ENCODE measurements at regions not wholly inside any gene's neighbourhood (a gene's known extent, or its start where the extent isn't known, plus 50 kb on each side); places are given as distances from the start of the nearest gene placed in this dataset.

DNA sequence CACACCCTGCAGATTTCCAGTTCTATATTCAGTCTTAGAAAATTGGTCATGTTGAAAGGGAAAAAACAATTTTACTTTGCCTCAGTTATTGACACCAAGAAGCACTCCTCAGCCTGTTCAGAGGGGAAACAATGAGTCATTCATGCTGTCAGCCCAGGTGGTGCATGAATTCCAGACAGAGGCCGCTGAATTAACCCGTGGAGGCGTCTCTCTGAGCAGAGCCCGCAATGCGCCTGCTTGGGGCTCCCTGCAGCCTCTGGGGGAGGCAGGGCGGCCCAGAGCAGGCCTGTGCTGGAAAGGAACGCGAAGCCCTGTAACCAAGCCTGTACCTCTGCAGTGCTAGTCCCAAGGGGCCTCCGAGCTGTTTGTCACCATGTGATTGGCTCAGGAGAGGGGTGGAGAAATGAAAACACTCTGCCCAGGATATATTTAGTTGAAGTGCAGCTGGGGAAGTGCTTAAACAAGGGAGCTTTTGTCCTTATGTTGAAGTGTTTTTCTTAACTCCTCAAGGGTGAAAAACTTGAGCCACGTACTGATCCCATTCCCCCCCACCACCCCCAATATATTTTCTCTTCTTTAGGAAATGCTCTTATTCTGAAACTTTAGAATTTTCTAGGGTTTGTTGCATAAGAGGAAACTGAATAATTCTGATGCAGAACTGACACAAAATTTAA is 68.3 kb upstream of the CHD2 start:
- Mint-ChIP-seq H3K27ac (ENCODE audit: unreplicated experiment) (peak overlapping the region; percentile 97), H3K9me3 (ENCODE audit: unreplicated experiment) (no peaks in the 10 kb centered on the region), H3K27me3 (ENCODE audit: unreplicated experiment) (no peaks in the 10 kb centered on the region), H3K4me3 (ENCODE audit: unreplicated experiment) (peak overlapping the region; percentile 62), H3K4me1 (ENCODE audit: unreplicated experiment) (peaks cover 42% of the 10 kb centered on the region), H3K36me3 (ENCODE audit: unreplicated experiment) (no peaks in the 10 kb centered on the region)
- DNase-seq (ENCODE audit: extremely low spot score, unreplicated experiment): peak; percentile 97
- TF ChIP-seq, protein P1, sequence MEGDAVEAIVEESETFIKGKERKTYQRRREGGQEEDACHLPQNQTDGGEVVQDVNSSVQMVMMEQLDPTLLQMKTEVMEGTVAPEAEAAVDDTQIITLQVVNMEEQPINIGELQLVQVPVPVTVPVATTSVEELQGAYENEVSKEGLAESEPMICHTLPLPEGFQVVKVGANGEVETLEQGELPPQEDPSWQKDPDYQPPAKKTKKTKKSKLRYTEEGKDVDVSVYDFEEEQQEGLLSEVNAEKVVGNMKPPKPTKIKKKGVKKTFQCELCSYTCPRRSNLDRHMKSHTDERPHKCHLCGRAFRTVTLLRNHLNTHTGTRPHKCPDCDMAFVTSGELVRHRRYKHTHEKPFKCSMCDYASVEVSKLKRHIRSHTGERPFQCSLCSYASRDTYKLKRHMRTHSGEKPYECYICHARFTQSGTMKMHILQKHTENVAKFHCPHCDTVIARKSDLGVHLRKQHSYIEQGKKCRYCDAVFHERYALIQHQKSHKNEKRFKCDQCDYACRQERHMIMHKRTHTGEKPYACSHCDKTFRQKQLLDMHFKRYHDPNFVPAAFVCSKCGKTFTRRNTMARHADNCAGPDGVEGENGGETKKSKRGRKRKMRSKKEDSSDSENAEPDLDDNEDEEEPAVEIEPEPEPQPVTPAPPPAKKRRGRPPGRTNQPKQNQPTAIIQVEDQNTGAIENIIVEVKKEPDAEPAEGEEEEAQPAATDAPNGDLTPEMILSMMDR (IDR thresholded peaks at IDR 0.05): no peak

DNA sequence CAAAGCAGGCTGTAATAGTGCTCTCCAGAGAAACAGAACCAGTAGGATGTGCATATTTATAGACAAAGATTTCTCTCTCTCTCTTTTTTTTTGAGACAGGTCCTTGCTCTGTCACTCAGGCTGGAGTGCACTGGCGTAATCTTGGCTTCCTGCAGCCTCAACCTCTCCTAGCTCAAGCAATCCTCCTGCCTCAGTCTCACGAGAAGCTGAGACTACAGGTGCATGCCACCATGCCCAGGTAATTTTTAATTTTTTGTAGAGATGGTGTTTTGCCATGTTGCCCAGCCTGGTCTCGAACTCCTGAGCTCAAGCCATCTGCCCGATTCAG is 67.1 kb upstream of the CHD2 start:
- no peak for DNase-seq (ENCODE audit: extremely low spot score, unreplicated experiment)

DNA sequence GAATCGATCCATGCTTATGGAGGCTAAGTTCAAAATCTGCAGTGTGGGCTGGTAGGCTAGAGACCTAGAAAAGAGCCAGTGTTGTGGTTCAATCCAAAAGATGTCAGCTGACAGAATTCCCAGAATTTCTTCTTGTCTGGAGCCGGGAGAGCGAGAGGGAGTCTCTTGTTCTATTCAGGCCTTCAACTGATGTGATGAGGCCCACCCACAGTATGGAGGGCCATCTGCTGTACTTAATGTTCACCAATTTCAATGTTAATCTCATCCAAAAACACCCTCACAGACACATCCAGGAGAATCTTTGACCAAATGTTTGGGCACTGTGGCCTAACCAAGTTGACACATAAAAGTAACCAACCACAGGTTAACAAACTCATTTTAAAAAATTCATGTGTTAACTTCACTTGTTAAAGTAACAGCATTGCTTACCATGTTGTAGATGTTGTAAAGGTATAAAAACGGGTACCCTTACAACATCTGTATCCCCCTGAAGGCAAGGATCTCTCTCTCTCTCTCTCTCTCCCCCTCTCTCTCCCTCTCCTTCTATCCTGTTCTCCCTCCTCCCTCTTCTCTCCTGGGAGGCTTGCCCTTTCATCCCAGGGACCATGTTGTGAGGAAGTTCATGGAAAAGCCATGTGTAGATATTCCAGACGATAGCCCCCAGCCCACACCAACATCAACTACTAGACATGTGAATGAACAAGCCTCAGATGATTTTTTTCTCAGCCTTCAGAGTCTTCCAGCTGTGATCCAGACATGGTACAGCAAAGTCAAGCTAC is 66.4 kb upstream of the CHD2 start:
- Mint-ChIP-seq H3K4me3 (ENCODE audit: unreplicated experiment) (peak overlapping the region; percentile 43), H3K27me3 (ENCODE audit: unreplicated experiment) (no peaks in the 10 kb centered on the region), H3K27ac (ENCODE audit: unreplicated experiment) (peak overlapping the region; percentile 97), H3K36me3 (ENCODE audit: unreplicated experiment) (no peaks in the 10 kb centered on the region), H3K4me1 (ENCODE audit: unreplicated experiment) (peaks cover 42% of the 10 kb centered on the region), H3K9me3 (ENCODE audit: unreplicated experiment) (no peaks in the 10 kb centered on the region)
- TF ChIP-seq, protein P1 (IDR thresholded peaks at IDR 0.05): no peak
- DNase-seq (ENCODE audit: extremely low spot score, unreplicated experiment): no peak

More for the DNA sequence above, 67.1 kb upstream of the CHD2 start:
- H3K27me3 Mint-ChIP-seq (ENCODE audit: unreplicated experiment): no peaks in the 10 kb centered on the region
- TF ChIP-seq, protein P1 (IDR thresholded peaks at IDR 0.05): no peak
- H3K4me3 Mint-ChIP-seq (ENCODE audit: unreplicated experiment): peak overlapping the region; percentile 29
- H3K27ac Mint-ChIP-seq (ENCODE audit: unreplicated experiment): peak overlapping the region; percentile 97
- no peaks in the 10 kb centered on the region for H3K36me3 Mint-ChIP-seq (ENCODE audit: unreplicated experiment)
- no peaks in the 10 kb centered on the region for H3K9me3 Mint-ChIP-seq (ENCODE audit: unreplicated experiment)
- peaks cover 42% of the 10 kb centered on the region for H3K4me1 Mint-ChIP-seq (ENCODE audit: unreplicated experiment)

DNA sequence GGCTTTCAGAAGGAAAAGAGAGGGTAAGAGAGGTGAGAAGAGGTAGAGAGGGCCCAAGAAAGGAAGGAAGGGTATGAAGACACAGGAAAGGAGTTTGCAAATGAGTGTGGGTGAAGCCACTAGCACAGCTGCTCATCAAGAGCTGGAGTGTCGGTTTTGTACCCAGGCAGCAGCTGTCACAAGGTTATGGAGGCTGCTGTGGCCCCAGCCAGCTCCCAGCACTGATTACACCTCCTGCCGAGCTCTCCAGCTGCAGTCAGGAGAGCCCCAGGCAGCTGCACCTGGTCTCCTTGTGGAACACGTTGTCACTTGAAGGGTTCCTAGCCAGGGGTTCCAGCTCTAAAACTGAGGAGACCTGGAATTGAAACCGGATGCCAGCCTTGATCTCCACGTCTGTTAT is 60.4 kb upstream of the CHD2 start:
- Mint-ChIP-seq H3K27me3 (ENCODE audit: unreplicated experiment) (no peaks in the 10 kb centered on the region), H3K36me3 (ENCODE audit: unreplicated experiment) (no peaks in the 10 kb centered on the region), H3K9me3 (ENCODE audit: unreplicated experiment) (no peaks in the 10 kb centered on the region), H3K4me1 (ENCODE audit: unreplicated experiment) (peaks cover 8% of the 10 kb centered on the region), H3K27ac (ENCODE audit: unreplicated experiment) (no peak overlapping the region), H3K4me3 (ENCODE audit: unreplicated experiment) (no peak overlapping the region)
- TF ChIP-seq, protein P1 (IDR thresholded peaks at IDR 0.05): no peak
- DNase-seq (ENCODE audit: extremely low spot score, unreplicated experiment): no peak

DNA sequence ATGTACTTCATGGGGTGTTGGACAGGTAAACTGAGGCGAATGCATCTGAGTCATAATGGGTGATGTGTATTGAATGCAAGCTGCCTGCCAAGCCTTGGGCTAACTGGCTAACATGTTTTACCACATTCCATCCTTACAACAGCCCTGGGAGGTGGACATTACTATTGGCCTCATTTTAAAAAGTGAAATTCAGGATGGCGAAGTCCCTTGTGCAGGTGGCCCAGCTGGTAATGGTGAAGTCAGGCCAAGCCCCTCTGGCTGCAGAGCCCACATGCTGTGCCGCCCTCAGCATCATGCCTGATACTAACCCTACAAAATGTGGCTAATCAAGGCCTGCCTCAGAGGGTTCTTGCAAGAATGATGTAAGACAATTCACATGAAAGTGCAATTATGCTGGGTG is 60.0 kb upstream of the CHD2 start:
- Mint-ChIP-seq H3K4me3 (ENCODE audit: unreplicated experiment) (no peak overlapping the region), H3K36me3 (ENCODE audit: unreplicated experiment) (no peaks in the 10 kb centered on the region), H3K9me3 (ENCODE audit: unreplicated experiment) (no peaks in the 10 kb centered on the region), H3K4me1 (ENCODE audit: unreplicated experiment) (peaks cover 13% of the 10 kb centered on the region), H3K27me3 (ENCODE audit: unreplicated experiment) (no peaks in the 10 kb centered on the region), H3K27ac (ENCODE audit: unreplicated experiment) (no peak overlapping the region)
- no peak for DNase-seq (ENCODE audit: extremely low spot score, unreplicated experiment)
- TF ChIP-seq, protein P1 (IDR thresholded peaks at IDR 0.05): no peak
